Hematopoietic multipotent progenitor cell treated with erythropoietin and hydrocortisone succinate and interleukin-3 and kit ligand, for 15 days (in vitro differentiated cells): ENCODE measurements at regions not wholly inside any gene's neighbourhood (a gene's known extent, or its start where the extent isn't known, plus 50 kb on each side); places are given as distances from the start of the nearest gene placed in this dataset.
"Not testable (repeated sequence)": the region's sequence is repeated elsewhere in the genome, so short reads cannot be mapped to it uniquely, and the experiment has no call there.

Experiments
- DNase-seq: peaks from one replicate; pipeline ENCODE4 v3.0.0-alpha.2; 2015; ENCODE audit warnings: low spot score

- DNase-seq: no peak
These were observed 640.9 kb upstream of the CCNG1 start for GRCh38 chr5:162796507-162796906.

DNA sequence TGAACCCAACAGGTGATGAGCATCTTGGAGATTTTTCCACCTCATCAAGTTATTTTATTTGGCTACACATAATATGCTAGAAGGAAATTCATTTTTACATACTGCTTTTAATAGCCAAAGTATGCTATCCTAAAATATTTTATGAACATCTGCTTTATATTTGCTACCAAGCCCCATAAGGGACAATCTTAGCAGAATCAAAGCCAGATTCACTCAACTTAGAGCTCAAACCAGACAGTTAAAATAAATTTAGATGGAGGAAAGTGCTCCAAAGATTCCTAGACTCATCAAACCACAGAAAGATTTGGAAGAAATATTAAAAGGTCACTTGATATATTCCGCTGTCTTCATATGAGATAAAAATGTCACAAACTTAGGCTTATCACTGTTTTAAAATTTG is 637.1 kb upstream of the CCNG1 start:
- no peak for DNase-seq

DNA sequence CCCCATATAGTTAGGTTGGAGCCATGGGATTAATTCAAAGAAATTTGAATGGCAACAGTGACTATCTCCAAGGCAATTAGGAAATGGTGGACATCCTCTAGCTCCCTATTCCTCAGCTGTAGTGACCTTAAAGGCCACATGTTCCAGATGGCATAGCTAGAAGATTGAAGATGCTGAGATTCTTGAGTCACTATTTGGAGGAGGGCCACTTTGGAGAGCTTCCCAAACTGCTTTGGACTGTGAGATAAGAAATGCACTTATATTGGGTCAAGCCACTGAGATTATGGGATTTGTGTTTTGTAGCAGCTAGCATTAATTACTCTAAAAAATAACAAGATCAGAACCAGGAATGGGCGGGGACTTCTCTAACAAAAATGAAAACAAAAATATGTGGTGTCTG is 636.2 kb upstream of the CCNG1 start:
- no peak for DNase-seq

DNA sequence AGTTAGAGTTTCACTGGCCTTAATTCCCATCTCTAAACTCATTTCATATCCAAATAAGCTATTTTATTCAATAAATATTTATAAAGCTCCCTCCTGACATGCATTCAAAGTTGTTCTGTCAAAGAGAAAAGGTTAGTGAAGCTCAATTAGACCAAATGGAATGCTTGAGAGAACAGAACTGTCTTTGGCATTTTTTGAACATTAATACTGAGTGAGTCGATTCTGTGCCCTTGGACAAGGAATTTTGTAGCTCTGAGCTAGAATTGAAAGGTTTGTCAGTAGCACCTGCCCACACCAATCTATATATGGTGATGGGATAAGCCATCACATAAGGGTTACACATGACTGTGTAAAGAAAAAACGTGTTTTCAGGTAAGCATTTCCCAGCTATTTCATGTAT is 631.2 kb upstream of the CCNG1 start:
- no peak for DNase-seq

- DNase-seq: no peak
These were observed 626.3 kb upstream of the CCNG1 start for GRCh38 chr5:162811071-162811470.

DNA sequence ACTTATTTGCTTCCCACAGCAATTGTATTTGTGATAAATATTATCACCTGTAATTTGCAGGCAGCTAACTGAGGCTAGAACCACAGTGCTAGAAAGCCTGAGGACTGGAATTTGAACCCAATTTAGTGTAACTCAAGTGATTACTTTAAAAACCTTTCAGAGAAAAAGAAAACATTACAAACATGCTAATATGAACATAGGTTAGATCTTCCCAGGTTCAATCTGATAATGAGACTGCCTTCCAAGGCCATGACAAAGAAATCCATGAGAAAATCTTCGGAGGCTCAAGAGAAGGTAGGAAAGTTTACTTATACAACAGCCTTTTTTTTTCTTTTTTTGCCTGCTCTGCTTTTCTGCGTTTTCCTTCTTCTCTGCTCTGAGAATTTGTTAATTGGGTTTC is 620.6 kb upstream of the CCNG1 start:
- DNase-seq: no peak

- no peak for DNase-seq
These were observed 620.0 kb upstream of the CCNG1 start for GRCh38 chr5:162817364-162817763.

DNA sequence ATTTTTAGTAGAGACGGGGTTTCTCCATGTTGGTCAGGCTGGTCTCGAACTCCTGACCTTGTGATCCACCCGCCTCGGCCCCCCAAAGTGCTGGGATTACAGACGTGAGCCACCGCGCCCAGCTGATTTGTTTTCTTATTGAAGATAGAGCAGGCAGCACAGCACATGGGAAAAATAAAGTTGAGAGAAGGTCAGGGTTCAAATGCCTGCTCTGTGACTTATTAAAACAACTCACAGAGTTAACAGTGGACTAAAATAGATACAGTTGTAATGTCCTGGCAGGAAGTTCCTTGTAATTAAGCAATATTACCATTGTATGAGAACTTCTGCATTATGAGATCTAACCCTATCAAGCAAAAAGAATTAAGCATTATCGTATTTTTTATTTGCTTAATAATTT is 615.7 kb upstream of the CCNG1 start:
- DNase-seq: not testable (repeated sequence)

- no peak for DNase-seq
These were observed 613.0 kb upstream of the CCNG1 start for GRCh38 chr5:162824360-162824759.

- no peak for DNase-seq
These were observed 600.2 kb upstream of the CCNG1 start for GRCh38 chr5:162837155-162837554.

DNA sequence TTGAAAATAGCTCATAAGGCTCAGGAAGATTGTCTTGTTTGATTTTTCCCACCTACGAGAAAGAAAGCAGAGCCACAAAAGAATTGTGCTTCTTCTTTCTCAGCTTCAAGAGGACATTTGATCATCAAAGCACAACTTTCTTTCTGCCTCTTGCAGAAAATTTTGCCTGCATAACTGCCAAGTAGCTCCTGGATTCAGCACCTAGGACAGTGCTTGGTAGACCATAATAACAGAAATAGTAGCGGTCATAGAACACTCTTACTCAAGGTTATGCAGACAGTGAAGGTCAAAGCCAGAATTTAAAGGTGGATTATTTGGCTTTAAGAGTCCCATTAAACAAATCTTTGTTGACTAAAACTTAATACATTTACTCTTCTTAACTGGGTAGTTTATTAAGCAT is 594.7 kb upstream of the CCNG1 start:
- no peak for DNase-seq

- no peak for DNase-seq
These were observed 585.3 kb upstream of the CCNG1 start for GRCh38 chr5:162852134-162852533.

DNA sequence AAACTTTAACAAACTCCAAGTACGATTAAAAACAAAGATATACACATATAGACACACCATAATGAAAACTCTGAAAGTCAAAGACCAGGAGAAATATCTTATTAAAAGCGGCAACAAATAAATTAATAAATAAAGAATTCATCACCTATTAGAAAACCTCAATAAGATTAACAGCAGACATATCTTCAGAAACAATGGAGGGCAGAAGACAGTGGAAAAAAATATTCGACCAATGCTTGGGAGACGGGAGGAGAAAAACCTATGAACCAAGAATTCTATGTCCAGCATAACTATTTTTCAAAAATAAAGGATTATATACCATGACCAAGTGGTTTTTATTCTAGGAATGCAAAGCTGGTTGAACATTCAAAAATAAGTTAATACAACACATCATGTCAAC is 578.6 kb upstream of the CCNG1 start:
- DNase-seq: no peak

- DNase-seq: no peak
These were observed 566.4 kb upstream of the CCNG1 start for GRCh38 chr5:162870966-162871365.

DNA sequence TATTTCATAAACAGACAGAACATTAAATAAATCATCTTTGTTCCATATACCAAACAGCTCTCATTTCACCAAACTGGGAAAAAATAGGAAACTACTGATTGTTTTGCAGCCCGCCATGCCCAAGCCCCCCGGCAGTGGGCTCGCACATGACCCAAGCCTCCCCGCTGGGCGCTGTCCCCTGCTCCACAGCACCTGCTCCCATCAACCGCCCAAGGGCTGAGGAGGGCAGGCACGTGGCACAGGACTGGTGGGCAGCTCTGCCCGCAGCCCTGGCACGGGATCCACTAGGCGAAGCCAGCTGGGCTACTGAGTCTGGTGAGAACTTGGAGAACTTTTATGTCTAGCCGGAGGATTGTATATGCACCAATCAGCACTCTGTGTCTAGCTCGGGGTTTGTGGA is 554.8 kb upstream of the CCNG1 start:
- DNase-seq: no peak

- no peak for DNase-seq
These were observed 550.7 kb upstream of the CCNG1 start for GRCh38 chr5:162886717-162887116.

GRCh38 chr5:162888268-162888667 is 549.1 kb upstream of the CCNG1 start:
- DNase-seq: no peak

DNA sequence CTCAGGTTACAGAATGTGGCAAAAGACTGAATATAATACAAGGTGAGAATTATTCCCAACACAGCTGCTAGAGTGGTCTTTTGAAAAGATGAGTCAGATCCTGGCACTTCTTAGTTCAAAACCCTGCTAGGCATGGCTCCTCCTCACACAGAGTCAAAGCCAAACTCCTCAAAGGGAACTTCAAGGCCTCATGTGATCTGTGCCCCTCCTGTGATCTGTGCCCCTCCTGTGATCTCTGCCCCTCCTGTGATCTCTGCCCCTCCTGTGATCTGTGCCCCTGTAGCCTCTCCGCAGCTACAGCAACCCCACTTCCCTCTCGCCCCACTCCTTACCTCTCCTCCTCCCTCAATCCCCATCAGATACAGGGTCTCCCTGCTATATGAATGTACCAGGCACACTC is 525.5 kb upstream of the CCNG1 start:
- no peak for DNase-seq

DNA sequence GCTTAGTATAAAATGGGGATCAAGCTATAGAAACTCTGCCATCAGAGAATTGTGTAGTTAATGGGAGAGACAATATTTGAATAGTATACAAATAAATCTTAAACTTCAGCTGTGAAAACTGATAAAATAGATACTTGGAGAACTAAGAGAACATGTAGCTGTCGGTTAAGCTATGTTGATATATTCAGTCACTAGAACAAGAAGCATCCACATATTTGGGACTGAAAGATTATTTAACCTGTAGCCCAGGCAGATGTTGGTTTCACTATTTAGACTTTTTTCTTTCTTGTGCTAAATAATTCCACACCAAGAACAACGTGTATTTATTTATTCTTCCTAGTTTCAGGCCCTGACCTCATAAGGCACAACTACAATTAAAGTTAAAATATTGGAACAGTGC is 521.0 kb upstream of the CCNG1 start:
- no peak for DNase-seq

DNA sequence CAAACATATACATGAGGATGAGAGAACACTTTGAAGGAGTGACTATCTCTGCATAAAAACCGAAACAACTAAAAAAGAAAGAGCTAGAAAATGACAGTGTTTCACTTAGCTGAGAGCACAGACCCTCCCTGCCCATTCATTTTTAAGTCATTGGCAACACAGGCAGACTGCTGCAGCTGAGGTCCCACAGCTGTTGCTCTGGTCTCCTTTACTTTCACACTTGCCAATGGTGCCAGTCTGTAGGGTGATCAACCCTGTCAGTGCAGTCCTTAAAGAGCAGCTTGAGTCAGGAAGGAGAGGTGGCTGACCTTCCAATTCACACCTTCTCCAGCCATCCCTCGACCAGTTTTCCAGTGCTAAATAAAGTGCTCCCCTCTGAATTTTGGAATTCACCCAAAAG is 508.3 kb upstream of the CCNG1 start:
- DNase-seq: no peak

- no peak for DNase-seq
These were observed 505.9 kb upstream of the CCNG1 start for GRCh38 chr5:162931501-162931900.

- DNase-seq: no peak
These were observed 497.4 kb upstream of the CCNG1 start for GRCh38 chr5:162939991-162940390.

DNA sequence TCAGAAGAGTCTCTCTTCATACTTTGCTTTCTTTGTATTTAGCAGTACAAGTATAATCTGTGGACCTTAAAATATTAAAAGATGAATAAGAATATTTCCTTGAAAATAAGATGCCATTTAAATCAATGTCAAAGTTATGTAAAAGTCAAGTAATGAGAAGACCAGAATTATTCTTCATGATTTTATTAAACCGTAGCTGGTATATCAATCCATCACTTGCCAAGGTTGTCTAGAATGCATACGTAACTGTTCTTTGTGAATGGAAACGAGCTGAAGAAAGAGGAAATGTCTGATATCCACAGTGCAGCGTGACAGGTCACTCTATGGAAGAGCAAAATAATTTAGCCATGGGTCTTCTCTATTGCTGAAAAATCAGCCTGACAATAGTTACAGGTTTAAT is 488.7 kb upstream of the CCNG1 start:
- DNase-seq: no peak

DNA sequence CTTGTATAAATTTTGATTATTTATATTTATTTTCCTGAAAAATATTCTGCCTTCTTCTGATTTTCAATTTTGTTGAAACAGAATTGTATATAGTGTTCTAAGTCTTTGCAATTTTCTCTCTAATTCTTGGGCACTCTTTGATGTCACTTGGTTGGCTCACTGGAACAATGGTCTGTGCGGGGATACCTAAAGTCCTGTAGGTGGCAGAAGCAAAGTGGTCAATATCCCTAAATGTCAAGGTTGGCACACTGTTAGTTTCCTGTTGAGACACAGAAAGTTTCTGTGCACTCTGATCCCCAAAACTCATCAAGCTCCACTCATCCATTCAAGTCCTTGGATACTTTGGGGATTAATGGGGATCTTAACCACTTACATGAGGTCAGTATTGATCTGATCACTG is 480.8 kb upstream of the CCNG1 start:
- no peak for DNase-seq

- not testable (repeated sequence) for DNase-seq
These were observed 473.3 kb upstream of the CCNG1 start for GRCh38 chr5:162964144-162964543.
